GM19372 (cell line): ENCODE measurements at regions not wholly inside any gene's neighbourhood (a gene's known extent, or its start where the extent isn't known, plus 50 kb on each side); places are given as distances from the start of the nearest gene placed in this dataset.
"Not testable (repeated sequence)": the region's sequence is repeated elsewhere in the genome, so short reads cannot be mapped to it uniquely, and the experiment has no call there.

Experiments used
- ATAC-seq: cut with Tn5 transposase; IDR thresholded peaks from one replicate; pipeline ENCODE4 v1.9.1; 2021; ENCODE audit warnings: mild to moderate bottlenecking, low read depth, moderate library complexity; ENCODE audit not compliant: unreplicated experiment

DNA sequence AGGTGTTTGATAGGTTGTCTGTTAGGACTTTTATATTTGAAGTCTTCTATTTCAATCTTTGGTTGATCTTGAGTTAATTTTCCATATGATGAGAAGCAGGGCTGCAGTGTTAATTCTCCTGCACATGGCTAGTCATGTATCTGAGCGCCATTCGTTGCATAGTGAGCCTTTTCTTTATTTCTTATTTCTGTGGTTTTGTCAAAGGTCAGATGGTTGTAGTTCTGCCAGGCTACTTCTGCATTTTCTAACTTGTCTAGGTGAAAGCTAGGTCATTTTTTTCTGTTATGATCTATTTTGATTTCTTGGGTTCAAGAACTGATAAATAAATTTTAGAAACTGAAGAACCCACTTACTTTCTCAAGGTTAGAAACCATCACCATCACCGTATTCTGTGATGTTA, 56.7 kb downstream of the CCDC74A start:
- peak; percentile 41 for ATAC-seq

DNA sequence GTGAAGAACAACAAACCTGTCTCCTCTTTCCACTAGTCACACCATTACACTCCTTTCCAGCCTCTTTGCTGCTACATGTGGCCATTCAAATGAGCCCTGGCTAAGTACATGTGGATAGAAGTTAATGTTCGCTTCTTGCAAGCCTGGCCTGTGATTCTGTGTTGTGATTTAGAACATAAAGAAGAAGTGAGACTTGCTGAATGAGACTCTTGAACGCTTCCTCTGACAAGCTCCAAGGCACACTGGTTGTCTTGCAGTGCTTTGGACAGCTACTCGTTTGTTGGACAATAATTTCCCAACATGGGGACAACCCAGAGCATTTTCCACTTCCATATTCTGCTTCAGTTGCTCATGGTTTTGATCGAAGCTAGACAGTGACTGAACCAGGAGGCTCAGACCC, 57.3 kb downstream of the CCDC74A start:
- ATAC-seq, result peak; percentile 65

- ATAC-seq, result peak; percentile 49
Measured at GRCh38 chr2:131588152-131588873, 60.6 kb downstream of the CCDC74A start.

DNA sequence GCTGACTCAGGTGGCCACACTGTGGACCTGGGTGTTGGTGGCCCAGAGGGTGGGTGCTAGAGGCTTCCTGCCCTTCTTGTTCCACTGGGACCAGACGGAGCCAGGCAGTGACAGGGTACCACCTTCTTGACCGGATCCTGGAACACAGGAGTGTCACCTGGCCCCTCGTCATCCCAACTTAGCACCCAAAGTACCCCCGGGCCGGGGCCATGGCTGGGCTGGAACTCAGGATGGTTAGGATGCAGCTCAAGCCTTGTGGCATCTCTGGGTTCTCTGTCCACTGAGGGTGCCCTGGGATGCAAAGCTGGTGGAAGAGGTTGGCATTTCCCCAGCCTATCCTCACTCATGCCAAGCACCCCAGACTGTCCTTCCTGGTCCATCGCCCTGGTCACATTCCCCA, 61.4 kb downstream of the CCDC74A start:
- not testable (repeated sequence) for ATAC-seq

GRCh38 chr2:131590366-131590765, 62.7 kb downstream of the CCDC74A start:
- ATAC-seq, result no peak

GRCh38 chr2:131590896-131591295, 63.2 kb downstream of the CCDC74A start:
- no peak for ATAC-seq

DNA sequence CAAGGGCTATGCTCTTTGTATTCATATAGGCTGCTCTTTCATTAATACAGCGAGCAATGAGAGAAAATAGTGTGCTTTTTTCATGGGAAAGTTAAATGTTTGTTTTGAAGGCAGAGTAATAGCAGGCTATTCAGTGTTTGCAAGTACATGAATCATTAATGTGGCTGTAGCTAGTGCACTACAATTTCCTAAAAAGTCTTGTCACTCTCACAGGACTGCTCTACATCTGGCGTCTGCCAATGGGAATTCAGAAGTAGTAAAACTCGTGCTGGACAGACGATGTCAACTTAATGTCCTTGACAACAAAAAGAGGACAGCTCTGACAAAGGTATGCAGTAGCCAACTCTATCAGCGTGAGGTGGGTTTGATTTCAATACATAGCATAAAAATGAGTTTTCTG, 68.9 kb downstream of the CCDC74A start:
- ATAC-seq, result not testable (repeated sequence)

DNA sequence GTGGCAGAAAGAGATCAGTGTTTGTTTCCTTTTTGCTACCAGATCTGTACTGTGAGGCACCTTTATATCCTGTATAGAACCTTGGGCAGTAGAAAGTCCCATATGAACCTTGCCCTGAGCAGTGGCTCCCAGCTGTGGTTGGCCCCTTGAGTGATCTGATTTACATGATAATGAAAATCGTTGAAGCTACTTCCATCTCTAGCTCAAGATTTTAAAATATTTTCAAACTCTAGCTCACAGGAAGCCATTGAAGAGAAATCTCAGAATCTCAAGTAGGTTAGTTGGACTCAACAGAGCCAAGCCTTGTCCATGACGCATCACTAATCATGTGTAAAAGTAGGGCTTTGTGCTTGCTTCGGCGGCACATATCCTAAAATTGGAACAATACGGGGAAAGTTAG, 74.8 kb downstream of the CCDC74A start:
- not testable (repeated sequence) for ATAC-seq

DNA sequence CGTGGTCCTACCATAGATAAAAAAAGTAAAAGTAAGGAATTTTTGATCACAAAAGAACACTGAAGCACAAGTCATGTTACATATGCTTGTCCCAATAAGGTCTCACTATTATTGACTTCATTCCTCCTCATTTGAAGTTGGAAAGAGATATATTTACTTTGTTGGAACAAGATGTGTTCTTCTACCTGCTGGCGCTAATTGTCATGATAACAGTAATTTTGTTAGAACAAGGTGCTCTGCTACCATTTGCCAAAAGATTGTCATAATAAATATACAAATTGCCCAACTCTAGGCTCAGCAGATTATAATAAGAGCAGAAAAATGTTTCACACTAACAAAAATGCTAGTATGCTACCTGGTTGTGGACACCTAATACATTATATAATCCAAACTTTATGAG, 77.0 kb downstream of the CCDC74A start:
- ATAC-seq, result not testable (repeated sequence)

GRCh38 chr2:131606366-131606765, 78.7 kb downstream of the CCDC74A start:
- not testable (repeated sequence) for ATAC-seq

DNA sequence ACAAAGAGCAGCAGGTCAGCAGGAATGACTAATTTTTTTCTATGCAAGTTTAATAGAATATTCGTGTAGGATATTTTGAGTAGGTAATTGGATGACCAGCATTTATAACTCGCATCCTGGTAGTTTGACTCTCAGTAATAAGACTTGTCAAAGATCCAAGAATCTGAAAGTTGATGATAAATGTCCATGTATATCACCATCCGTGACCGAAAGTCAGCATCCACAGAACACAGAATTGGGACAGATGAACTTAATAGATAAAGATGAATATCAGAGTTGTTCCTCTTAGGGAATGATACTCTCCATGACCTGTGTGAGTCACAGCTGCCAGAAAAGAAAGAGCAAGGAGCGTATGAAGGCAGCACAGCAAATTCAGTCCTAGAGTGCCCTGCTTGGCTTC, 79.4 kb downstream of the CCDC74A start:
- ATAC-seq, result not testable (repeated sequence)

- ATAC-seq, result not testable (repeated sequence)
Measured at GRCh38 chr2:131614539-131614938, 86.9 kb downstream of the CCDC74A start.

DNA sequence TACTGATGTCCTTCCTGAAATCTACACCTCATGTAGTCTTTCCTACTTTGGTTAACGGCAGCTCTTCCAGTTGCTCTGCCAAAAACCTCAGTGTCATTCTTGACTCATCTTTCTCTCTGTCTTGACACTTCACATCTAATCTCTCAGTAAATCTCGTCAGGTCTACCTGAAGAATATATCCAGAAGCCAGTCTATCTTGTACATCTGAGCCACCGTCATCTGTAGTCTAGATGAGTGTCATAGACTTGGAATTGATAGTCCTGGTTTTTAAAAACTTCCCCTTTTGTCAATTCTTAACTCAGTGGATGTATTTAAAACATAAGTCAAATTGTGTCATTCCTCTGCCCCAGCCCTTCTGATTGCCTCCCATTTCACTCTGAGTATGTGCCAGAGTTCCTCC, 90.6 kb downstream of the CCDC74A start:
- ATAC-seq, result not testable (repeated sequence)

DNA sequence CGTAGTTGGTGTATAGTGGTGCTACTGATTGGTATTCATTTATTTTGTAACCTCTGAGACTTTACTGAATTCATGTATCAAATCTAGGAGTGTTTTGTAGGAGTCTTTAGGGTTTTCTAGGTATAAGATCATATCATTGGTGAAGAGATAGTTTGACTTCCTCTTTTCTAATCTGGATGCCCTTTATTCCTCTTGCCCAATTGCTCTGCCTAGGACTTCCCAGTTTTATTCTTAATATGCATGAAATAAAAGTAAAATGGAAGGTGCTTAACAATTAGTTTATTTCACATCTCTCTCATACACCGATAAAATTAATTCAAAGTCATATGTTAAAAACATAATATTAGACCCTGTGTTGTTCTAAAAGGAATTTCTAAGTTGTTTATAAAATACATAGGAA, 95.2 kb downstream of the CCDC74A start:
- not testable (repeated sequence) for ATAC-seq

DNA sequence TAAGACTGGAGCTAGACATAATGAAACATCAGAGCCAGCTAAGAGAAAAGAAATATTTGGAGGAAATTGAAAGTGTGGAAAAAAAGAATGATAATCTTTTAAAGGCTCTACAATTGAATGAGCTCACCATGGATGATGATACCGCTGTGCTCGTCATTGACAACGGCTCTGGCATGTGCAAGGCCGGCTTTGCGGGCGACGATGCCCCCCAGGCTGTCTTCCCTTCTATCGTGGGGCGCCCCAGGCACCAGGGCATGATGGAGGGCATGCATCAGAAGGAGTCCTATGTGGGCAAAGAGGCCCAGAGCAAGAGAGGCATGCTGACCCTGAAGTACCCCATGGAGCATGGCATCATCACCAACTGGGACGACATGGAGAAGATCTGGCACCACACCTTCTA, 98.3 kb downstream of the CCDC74A start:
- not testable (repeated sequence) for ATAC-seq

- ATAC-seq, result not testable (repeated sequence)
Measured at GRCh38 chr2:131626565-131626964, 98.9 kb downstream of the CCDC74A start.

DNA sequence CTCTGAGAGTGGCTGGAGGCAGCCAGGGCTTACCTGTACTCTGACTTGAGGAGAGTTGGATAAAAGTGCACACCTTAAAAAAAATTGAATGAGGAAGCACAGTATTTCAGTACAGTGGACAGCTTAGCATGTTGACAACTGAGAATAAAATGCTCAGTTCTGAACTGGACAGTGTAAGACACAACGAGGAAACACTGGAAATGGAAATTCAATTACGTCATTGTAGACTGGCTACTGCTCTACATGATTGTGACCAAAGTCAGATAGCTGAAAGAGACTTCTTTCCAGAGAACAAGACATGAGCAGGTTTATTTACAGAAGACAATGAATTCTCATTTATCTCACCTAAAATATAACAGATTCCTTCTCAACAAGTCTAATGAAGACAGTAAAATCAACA, 100.1 kb downstream of the CCDC74A start:
- not testable (repeated sequence) for ATAC-seq

DNA sequence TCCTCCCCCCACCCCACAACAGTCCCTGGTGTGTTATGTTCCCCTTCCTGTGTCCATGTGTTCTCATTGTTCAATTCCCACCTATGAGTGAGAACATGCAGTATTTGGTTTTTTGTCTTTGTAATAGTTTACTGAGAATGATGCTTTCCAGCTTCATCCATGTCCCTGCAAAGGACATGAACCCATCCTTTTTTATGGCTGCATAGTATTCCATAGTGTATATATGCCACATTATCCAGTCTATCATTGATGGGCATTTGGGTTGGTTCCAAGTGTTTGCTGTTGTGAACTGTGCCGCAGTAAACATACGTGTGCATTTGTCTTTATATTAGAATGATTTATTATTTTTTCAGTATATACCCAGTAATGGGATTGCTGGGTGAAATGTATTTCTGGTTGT, 104.0 kb downstream of the CCDC74A start:
- ATAC-seq, result not testable (repeated sequence)

GRCh38 chr2:131633405-131633804, 105.7 kb downstream of the CCDC74A start:
- not testable (repeated sequence) for ATAC-seq

DNA sequence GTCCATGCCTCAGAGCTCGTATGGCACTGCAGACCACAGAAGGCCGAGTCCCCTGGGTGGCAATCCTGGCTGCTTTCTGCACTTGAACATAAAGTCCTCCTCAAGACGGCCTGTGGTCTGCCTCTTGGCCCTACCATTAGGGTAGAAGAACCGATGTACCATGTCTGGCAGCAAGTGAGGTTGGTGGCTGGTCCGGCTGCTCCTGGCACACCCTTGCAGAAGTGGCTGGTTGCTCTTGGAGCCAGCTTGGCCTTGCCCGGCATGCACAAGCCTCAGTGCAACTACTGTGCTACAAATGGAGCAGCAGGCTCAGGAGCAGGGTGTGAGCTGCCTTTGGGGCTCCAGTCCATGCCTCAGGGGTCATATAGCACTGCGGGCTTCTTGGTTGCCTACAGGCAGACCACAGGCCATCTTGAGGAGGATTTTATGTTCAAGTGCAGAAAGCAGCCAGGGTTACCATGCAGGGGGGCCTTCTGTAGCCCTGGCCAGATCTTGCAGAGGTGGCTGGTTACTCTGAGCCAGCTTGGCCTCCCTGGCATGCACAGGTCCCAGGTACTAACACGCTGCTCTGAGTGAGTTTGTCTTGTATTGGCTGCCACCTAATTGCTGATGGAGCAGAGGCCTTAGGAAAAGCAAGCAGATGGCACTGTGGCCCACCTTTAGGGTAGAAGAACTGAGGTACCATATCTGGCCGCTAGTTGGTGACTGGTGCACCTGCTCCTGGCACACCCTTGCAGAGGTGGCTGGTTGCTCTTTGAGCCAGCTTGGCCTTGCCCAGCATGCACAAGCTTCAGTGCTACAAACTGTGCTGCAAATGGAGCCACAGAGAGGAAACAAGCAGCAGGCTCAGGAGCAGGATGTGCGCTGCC, 106.4 kb downstream of the CCDC74A start:
- ATAC-seq, result not testable (repeated sequence)

DNA sequence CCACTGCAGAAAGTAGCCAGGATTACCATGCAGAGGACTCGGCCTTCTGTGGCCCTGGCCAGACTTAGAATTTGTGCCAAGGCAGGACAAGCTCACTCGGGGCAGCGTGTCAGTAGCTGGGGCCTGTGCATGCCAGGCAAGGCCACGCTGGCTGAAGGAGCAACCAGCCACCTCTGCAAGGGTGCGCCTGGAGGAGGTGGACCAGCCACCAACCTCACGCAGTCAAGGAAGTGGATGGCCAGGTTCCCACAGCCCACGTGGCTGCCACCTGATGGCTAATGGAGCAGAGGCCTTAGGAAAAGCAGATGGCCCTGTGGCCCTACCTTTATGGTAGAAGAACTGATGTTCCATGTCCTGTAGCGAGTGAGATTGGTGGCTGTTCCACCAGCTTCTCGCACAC, 107.9 kb downstream of the CCDC74A start:
- no peak for ATAC-seq
